ENCODE measurements at regions not wholly inside any gene's neighbourhood (a gene's known extent, or its start where the extent isn't known, plus 50 kb on each side); places are given as distances from the start of the nearest gene placed in this dataset.

- TF ChIP-seq JUND (IDR thresholded peaks at IDR 0.05; ENCODE audit: low read length) (no peak), CREB1 (IDR thresholded peaks at IDR 0.05) (no peak), FOSL1 (IDR thresholded peaks at IDR 0.05; ENCODE audit: insufficient read depth, low read depth, low read length) (no peak), EZH2 (IDR thresholded peaks at IDR 0.05; ENCODE audit: low read depth, low read length, severe bottlenecking) (no peak)
Measured at GRCh38 chr2:15834381-15835031, 105.8 kb upstream of the MYCN start.
